ENCODE measurements at regions not wholly inside any gene's neighbourhood (a gene's known extent, or its start where the extent isn't known, plus 50 kb on each side); places are given as distances from the start of the nearest gene placed in this dataset.

DNA sequence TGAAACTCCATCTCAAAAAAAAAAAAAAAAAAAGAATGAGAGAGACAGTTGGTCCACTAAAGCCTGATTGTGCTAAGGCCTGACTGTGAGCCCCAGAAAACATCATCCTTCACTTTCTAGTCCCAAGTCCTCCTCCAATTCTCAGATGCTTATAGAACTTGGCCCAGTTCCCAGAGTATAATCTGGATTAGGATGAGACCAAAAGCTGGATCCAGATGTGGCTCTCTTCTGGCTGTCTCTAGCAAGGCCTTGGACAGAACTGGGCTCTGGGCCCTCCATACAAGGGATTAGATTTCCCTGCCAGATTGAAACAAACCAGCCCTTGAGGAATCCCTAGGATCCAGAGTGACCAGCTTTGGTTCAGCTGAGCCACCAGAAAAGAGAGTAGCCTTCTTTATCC, 98.4 kb upstream of the ZNF366 start (continued):
- TF ChIP-seq, protein P1, sequence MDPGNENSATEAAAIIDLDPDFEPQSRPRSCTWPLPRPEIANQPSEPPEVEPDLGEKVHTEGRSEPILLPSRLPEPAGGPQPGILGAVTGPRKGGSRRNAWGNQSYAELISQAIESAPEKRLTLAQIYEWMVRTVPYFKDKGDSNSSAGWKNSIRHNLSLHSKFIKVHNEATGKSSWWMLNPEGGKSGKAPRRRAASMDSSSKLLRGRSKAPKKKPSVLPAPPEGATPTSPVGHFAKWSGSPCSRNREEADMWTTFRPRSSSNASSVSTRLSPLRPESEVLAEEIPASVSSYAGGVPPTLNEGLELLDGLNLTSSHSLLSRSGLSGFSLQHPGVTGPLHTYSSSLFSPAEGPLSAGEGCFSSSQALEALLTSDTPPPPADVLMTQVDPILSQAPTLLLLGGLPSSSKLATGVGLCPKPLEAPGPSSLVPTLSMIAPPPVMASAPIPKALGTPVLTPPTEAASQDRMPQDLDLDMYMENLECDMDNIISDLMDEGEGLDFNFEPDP (CRISPR knock-in tag; IDR thresholded peaks at IDR 0.05), result no peak

DNA sequence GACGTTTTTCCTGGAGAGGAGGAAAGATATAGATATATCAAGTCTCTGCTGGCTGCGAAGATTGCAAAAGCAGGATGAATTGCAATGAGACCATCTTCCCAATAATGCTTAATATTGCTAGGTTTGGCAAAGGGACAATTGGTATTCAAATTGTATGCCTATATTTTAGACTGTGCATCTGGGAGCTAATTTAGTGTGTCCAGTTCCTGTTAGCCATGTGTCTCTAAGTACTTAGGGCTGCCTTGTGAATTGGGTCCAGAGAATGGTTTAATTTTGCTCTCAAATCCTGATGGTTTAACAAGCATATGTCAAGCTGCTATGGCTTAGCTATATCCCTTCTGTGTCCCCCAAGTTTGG, 97.6 kb upstream of the ZNF366 start:
- Histone ChIP-seq H3K9ac (ENCODE audit: insufficient read depth in 1 of 2, low read depth in 2 of 2, low read length in 2 of 2) (no peak overlapping the region), H2AFZ (ENCODE audit: low read depth, low read length) (no peak overlapping the region), H4K20me1 (replicated peaks; ENCODE audit: control insufficient read depth, insufficient read depth, low read length) (no peaks in the 10 kb centered on the region), H3K27me3 (ENCODE audit: control insufficient read depth in 2 of 2, insufficient read depth in 2 of 2, low read length in 2 of 2) (no peaks in the 10 kb centered on the region), H3K4me3 (no peak overlapping the region), H3K4me1 (replicated peaks in 1 of 2; ENCODE audit: control insufficient read depth in 2 of 2, insufficient read depth in 2 of 2, low read length in 2 of 2) (0 out of 5 replicates have a peak, but pooled peaks cover 0 to 3% of the 10 kb centered on the region in 2 experiments), H3K79me2 (ENCODE audit: control insufficient read depth, insufficient read depth, low read length) (no peaks in the 10 kb centered on the region), H3K9me3 (replicated peaks; ENCODE audit: control insufficient read depth, insufficient read depth, low read depth, low read length) (no peaks in the 10 kb centered on the region), H3K9me1 (ENCODE audit: control insufficient read depth, insufficient read depth, low read length) (no peaks in the 10 kb centered on the region), H3K36me3 (ENCODE audit: control insufficient read depth, insufficient read depth, low read length) (no peaks in the 10 kb centered on the region), H3K4me2 (ENCODE audit: insufficient read depth, low read length) (no peak overlapping the region), H3K27ac (ENCODE audit: extremely low read depth, low read depth, low read length) (no peak overlapping the region)
- FAIRE-seq, result no peak
- no TSS peak for BruUV-seq (replicated peaks)
- POLR2A ChIA-PET, result no interaction called here
- intact Hi-C loops (cut with micrococcal nuclease), result no loop called here
- CTCF ChIA-PET (ENCODE audit: low intra/inter-chr PET ratio), result no interaction called here
- ATAC-seq, result no peak
- in situ Hi-C loops (cut with MboI), result no loop called here
- no peak for DNase-seq (ENCODE audit: extremely low read depth in 1 of 4, low spot score in 3 of 4)
- 31% methylated on average over 2 of the region's 2 CpGs for WGBS (ENCODE audit: insufficient coverage, low coverage, missing lambda C conversion rate)
- TF ChIP-seq, protein P2, sequence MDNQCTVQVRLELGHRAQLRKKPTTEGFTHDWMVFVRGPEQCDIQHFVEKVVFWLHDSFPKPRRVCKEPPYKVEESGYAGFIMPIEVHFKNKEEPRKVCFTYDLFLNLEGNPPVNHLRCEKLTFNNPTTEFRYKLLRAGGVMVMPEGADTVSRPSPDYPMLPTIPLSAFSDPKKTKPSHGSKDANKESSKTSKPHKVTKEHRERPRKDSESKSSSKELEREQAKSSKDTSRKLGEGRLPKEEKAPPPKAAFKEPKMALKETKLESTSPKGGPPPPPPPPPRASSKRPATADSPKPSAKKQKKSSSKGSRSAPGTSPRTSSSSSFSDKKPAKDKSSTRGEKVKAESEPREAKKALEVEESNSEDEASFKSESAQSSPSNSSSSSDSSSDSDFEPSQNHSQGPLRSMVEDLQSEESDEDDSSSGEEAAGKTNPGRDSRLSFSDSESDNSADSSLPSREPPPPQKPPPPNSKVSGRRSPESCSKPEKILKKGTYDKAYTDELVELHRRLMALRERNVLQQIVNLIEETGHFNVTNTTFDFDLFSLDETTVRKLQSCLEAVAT (IDR thresholded peaks at IDR 0.05), result no peak
- no peak for TF ChIP-seq CSDE1 (IDR thresholded peaks at IDR 0.05)
- TF ChIP-seq MXI1 (IDR thresholded peaks at IDR 0.05; ENCODE audit: low read depth, low read length), result no peak
- TF ChIP-seq HMG20B (CRISPR knock-in tag; IDR thresholded peaks at IDR 0.05), result no peak
- TF ChIP-seq, protein P3, sequence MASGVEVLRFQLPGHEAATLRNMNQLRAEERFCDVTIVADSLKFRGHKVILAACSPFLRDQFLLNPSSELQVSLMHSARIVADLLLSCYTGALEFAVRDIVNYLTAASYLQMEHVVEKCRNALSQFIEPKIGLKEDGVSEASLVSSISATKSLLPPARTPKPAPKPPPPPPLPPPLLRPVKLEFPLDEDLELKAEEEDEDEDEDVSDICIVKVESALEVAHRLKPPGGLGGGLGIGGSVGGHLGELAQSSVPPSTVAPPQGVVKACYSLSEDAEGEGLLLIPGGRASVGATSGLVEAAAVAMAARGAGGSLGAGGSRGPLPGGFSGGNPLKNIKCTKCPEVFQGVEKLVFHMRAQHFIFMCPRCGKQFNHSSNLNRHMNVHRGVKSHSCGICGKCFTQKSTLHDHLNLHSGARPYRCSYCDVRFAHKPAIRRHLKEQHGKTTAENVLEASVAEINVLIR (CRISPR knock-in tag; IDR thresholded peaks at IDR 0.05), result no peak
- no peak for TF ChIP-seq MCM5 (IDR thresholded peaks at IDR 0.05; ENCODE audit: low read depth)
- no peak for TF ChIP-seq POLR2A (conservative IDR thresholded peaks at IDR 0.05)
- no peak for TF ChIP-seq SIN3B (IDR thresholded peaks at IDR 0.05; ENCODE audit: low read depth)
- TF ChIP-seq EP400 (IDR thresholded peaks at IDR 0.05), result no peak
- TF ChIP-seq ZNF586 (CRISPR knock-in tag; conservative IDR thresholded peaks at IDR 0.05), result no peak
